GM12872 (cell line): ENCODE measurements at regions not wholly inside any gene's neighbourhood (a gene's known extent, or its start where the extent isn't known, plus 50 kb on each side); places are given as distances from the start of the nearest gene placed in this dataset.

Experiments
- CTCF ChIP-seq: IDR thresholded peaks from 3 replicates; pipeline ENCODE4 v1.5.1; 2011; ENCODE audit warnings: low read depth, mild to moderate bottlenecking, low read length, moderate library complexity; ENCODE audit not compliant: insufficient read depth

GRCh38 chr2:173793709-173794565 is 171.2 kb downstream of the SP3 start:
- no peak for TF ChIP-seq CTCF

- no peak for TF ChIP-seq CTCF
Measured at GRCh38 chr2:173797586-173798263, 167.4 kb downstream of the SP3 start.

GRCh38 chr2:173802518-173802917 is 162.7 kb downstream of the SP3 start:
- TF ChIP-seq CTCF, result no peak

- TF ChIP-seq CTCF, result no peak
Measured at GRCh38 chr2:173803449-173803848, 161.7 kb downstream of the SP3 start.

GRCh38 chr2:173806761-173807160 is 158.4 kb downstream of the SP3 start:
- TF ChIP-seq CTCF, result no peak

GRCh38 chr2:173808718-173809117 is 156.5 kb downstream of the SP3 start:
- TF ChIP-seq CTCF, result no peak

- no peak for TF ChIP-seq CTCF
Measured at GRCh38 chr2:173812321-173812720, 152.9 kb downstream of the SP3 start.
